CD4-positive, alpha-beta T cell treated with Interleukin-2 at 100 ng/mL for 4 hours (primary cell): ENCODE measurements at regions not wholly inside any gene's neighbourhood (a gene's known extent, or its start where the extent isn't known, plus 50 kb on each side); places are given as distances from the start of the nearest gene placed in this dataset.
"Not testable (repeated sequence)": the region's sequence is repeated elsewhere in the genome, so short reads cannot be mapped to it uniquely, and the experiment has no call there.

Experiments
- DNase-seq: peaks from one replicate; pipeline ENCODE4 v3.0.0-alpha.2; 2020; ENCODE audit warnings: low spot score

DNA sequence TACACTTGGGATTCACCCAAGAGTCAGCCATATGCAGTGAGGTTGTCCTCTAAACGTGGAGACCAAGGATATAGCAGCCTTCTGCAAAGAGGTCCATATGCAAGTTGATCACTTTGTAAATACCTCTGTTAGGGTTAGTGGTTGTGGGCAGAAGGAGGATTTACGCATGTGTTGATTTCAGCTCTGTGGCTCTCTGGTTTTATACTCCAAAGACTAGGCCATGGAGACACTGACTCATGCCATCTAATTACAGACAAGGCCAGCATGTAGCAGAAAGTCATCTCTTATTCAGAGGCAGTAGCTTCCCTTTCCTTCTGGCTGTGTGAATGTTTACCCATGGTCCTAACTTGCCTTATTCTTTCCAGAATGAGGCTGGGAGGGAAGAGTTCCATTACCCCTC is 140.9 kb upstream of the GOLGA6L4 start:
- not testable (repeated sequence) for DNase-seq

DNA sequence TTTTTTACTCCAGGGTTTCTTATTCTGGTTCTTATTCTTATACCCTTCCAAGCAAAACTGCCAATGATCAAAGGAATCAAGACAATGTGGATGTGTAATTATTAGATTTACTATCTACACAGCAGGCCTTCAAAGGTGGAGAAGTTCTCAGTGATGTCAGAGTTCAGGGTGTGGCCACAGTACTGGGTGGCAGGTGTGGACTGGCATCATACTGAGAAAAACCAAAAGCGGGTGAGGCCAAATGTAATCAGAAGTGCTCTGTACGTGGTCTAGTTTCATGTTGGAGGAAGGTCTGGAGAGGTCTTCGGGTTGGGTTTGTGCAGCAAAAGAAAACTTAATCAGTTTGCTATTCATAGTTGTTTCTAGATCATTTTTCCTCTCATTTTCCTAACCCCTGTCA is 138.5 kb upstream of the GOLGA6L4 start:
- not testable (repeated sequence) for DNase-seq

DNA sequence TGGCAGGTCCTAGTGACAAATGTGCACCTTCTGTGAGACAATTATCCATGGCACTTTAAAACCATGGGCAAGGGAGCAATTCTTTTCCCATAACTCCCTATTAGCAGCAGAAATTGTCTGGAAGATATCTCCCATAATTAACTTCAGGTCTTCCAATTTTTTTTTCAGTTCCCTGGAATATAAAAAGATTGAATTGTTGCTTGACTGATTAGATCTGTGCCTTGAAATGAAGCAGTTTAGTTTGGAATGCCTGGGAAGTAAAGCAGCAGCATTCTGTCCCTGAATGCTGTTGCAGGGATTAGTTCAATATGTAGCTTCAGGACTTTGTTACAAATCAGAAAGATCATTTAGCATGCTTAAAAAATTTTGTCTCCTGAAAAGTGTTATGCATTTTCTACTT is 137.0 kb upstream of the GOLGA6L4 start:
- DNase-seq: no peak

DNA sequence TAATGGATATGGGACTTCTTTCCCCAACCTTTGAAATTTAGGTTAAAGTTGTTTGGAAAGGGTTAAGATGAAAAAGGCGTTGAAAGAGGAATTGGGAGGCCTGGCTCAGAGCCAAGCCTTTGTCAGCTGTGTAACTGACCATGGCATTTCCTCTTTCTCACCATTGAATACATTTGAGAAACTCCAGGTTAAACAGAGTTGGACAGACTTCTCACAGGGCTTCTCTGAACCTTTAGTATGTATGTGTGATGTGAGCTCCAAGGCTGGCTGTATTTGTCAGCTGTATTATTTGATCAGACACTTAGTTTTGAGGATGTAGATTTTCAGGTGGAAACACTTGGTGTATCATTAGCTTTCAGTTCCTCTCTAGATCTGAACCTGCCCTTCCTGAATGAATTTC is 136.4 kb upstream of the GOLGA6L4 start:
- DNase-seq: no peak

DNA sequence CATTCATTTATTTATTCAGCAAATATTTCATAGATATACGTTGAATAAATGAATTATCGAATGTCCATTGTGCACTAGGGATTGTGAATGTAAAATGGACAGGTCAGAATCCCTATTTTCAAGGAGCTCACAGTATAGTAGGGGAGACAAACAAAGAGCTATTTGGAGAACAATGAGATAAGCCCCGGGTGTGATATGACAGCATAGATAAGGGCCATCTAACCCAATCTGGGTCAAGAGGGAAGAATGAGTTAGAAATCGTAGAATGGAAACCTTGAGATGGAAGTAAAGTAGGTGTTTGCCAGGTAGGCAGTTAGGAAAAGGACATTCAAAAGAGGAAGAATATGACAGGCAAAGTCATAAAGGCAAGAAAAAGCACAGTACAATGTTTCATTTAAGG is 132.2 kb upstream of the GOLGA6L4 start:
- DNase-seq: no peak

DNA sequence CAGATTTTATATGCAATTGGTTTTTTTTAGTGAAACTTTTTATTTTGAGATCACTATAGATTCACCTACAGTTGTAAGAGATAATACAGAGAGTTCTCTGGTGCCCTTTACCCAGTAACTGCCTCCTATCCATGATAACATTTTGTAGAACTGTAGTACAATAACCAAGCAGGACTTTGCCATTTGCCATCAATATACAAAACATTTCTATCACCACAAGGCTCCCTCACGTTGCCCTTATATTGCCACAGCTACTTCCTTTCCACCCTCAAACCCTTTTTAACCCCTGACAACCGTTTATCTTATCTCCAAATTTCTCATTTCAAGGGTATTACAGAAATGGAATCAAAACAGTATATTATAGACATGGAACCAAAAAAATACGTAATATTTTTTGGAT is 130.7 kb upstream of the GOLGA6L4 start:
- no peak for DNase-seq

DNA sequence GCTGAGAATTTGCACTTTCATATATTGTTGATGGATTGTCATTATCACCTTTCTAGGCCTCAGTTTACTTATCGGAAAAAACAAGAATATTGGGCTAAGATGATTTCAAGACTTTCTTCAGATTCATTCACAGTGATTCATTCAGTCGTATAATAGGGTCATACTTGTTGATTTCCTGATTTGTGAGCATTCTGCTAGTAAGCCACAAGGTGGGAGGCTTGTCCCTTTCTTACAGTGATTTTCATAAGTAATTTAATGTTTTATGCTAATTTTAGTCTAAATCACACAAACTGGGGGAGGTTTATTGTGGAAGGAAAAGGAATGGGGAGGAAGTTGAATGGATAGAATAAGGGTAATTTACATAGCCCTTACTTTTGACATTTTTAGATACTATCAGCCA is 126.8 kb upstream of the GOLGA6L4 start:
- DNase-seq: no peak

DNA sequence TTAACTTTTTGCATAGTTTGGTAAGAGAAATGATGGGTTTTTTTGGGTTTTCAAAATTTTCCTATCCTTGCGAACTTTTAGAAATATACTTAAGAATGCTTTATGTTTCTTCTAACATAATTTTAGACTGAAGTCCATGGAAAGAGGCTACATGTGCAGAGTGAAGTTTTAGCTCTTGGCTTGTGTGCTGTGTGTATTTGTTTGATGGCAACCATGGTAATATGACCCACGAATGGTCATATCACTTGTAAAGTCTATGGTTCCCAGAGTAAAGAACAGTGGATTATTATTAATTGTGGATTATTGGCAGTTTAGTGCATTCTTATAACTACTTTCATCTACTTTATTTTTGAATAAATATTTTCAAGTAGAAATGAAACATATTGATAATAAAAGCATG is 124.0 kb upstream of the GOLGA6L4 start:
- DNase-seq: no peak

DNA sequence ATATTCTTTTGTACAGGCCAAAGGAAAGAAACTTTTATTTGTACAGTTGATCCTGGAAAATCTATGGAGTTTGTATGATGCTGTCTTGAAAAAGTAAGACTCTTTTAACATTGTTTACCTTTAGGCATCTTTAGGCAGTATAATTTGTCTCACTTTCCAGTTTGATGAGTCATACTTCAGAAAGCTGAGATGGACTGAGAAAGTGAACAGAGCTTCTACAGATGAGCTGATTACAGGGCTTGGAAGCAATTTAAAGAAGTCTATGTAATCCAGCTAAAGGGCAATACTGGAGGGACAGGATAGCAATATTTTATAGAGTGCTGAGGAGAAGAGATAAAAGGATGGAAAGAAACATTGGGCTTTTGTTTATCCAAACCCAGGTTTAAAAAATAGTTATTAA is 123.5 kb upstream of the GOLGA6L4 start:
- DNase-seq: no peak

DNA sequence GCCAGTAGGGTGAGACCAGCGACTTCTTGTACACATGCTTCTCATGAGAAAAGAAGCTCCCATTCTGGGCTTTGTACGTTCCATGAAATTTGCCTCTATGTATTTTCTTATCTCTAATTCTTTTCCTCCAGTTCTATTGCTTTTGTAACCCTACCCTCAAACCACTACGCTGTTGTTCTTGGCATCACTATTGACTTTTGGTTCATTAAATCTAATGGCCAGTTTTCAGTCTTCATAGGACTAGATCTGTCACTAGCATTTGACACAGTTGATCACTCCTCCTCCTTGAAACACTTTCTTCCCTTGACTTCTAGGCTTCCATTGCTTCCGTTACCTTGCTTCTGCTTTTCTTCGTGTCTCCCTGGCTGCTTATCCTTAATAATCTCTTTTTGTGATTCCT is 121.7 kb upstream of the GOLGA6L4 start:
- DNase-seq: no peak

DNA sequence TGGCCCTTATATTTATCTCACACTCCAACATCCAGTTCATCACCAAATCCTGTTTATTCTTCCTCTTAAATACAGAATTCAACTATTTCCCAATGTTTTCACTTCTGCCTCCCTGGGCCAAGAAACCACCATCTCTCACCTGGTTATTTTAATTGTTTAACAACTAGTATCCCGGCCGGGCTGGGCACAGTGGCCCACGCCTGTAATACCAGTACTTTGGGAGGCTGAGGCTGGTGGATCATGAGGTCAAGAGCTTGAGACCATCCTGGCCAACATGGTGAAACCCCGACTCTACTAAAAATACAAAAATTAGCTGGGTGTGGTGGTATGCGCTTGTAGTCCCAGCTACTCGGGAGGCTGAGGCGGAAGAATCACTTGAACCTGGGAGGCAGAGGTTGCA is 120.9 kb upstream of the GOLGA6L4 start:
- not testable (repeated sequence) for DNase-seq

DNA sequence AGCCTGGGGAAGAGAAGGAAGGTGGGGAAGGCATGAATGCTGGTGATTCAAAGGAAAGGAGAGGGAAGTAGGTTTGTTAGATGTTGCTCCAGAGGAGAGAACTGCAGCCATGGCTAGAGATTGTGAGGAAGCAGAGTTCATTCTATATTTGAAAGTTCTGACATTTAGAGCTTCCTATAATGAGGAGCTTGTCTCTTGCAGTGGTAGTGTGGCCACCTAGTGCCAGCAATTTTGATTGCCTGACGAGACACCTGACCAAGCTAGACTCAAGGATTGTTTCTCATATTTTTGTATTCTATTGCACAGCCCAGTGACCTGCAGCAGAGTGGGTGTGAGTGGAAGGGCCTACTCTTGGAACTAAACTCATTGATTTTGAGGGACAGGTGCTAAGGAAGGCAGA is 116.2 kb upstream of the GOLGA6L4 start:
- DNase-seq: not testable (repeated sequence)

DNA sequence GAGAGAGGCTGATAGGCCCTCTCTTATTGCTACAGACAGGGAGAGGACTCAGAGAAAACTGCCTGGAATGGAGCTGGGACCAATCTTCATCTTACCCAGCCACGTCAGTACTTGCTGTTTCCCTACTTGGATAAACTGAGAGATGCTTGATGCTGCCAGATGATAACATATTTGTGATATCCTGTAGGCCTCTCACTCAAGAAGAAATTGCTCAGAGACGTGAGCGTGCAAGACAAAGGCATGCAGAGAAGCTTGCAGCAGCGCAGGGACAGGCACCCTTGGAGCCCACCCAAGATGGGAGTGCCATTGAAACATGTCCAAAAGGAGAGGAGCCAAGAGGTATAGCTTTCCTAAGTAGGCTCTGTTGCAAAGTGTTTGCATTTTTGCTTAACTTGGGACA is 114.7 kb upstream of the GOLGA6L4 start:
- not testable (repeated sequence) for DNase-seq

DNA sequence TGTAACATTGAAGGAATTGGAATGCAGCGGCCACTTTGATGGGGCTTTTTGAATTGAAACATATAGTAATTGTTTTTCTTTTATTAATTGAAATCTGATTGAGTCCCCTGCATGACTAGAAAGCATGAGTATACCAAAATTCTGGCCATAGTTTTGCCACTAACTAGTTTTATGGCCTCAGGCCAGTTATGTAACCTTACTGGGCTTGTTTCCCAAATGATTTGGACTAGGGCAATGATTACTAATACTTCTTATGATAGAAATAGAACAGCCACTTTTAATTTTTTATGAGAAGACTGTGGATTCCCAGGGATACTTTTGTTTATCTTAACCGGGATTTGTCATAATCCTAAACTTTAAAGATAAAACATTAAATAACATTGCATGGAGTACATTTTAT is 106.9 kb upstream of the GOLGA6L4 start:
- DNase-seq: not testable (repeated sequence)

DNA sequence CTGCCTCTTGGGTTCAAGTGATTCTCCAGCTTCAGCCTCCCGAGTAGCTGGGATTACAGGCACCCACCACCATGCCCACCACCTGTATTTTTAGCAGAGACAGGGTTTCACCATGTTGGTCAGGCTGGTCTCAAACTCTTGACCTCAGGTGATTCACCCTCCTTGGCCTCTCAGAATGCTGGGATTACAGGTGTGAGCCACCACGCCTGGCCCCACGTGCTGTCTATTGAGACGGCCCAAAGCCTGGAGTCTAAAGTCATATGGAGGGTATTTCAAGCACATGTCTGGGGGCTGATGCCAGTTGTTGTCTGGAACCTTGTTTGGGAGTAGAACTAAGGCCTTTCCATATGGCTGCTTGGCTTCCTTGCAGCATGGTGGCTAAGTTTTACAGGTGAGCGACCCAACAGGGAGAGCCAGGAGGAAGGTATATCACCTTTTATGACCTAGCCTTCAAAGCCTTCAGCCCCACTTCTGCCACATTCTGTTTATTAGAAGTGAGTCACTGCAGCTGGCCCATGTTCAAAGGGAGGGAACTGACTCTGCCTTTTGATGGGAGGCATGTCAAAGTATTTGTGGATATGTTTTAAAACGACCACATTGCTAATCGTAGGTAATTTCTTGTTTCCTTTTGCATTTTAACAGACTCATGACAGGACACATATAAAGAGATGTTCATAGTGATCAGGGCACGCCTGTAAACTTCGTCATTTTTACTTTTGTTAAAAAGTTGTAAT is 105.3 kb upstream of the GOLGA6L4 start:
- DNase-seq: not testable (repeated sequence)

DNA sequence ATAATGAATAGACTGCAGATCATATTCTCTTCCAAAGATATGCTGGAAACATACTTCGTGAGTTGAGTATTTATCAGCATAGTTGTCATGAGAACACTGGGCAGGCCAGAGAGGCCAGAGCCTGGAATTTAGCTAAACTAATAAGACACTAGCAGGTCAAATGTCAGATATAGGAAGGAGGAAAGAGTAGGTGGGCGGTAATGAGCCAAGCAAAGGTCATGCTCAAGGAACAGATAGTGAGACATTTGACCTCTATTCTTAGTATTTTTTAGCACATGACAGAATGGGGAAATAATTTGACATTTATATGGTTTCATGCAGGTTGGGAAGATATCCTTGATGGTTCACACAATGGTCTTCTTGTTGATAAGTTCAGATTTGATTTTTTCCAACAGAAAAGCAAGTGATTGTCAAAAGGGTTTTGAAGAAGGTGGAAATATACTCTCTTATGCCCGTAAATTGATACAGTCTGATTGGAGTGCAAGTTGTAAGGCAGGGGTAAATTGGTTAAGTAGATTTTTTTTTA is 99.6 kb upstream of the GOLGA6L4 start:
- DNase-seq: not testable (repeated sequence)

DNA sequence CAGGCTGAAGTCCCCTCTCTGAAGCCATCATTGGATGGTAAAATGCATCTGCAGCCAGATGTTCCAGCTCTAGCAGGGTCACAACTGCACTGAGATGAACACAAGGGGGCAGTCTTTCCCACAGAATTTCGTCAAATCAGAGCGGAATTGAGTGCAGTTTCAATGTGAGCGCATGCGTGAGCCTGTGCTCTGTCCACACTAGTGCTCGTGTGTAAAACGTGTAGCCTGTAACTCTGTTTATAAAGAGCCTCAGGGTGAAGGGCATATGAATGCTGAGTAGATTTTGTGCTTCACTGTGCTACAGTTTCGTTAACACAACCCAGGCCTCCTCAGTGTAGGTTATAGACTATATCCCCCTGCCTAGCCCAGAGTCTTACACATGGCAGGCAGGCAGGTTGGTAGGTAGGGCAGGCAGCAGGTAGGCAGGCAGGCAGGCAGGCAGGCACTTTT is 92.7 kb upstream of the GOLGA6L4 start:
- DNase-seq: peak; percentile 82

DNA sequence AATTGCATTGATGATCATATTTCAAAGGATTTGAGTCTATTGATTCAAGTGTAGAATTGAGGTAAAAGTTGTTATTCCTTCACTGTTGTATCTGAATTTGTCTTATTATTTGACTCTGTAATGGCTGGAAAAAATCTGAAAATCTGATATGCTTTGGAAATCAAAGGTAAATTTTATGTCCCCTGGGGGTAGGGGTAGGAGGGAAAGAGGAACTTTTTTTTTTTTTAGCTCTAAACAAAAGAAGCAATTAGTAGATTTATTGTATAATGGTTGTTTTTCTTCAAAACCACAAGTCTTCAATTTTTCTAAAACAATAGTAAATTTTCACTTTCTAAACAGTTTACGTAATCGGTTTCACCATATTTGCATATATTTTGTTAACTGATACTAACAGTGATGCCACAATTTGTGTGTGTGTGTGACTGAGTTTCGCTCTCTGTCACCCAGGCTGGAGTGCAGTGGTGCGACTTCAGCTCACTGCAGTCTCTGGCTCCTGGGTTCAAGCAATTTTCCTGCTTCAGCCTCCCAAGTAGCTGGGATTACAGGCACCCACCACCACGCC is 91.7 kb upstream of the GOLGA6L4 start:
- no peak for DNase-seq

DNA sequence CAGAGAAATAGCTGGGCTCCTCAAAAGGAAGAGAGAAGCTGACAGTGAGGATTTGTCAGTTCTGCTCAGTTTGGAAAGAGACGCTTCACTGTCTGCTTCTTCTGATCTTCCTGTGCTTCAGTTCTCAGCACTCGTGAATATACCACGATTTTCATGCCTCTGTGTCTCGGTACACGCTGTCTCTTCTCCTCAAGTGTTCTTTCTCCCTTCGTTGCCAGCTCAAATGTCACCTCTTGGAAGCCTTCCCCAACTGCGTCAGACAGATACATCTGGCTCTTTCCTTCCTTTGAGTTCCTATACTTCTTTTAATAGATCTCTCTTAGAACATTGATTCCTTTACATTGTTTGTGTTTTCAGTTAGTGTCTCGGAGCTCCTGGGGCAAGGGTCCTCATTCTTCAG is 90.6 kb upstream of the GOLGA6L4 start:
- DNase-seq: not testable (repeated sequence)

DNA sequence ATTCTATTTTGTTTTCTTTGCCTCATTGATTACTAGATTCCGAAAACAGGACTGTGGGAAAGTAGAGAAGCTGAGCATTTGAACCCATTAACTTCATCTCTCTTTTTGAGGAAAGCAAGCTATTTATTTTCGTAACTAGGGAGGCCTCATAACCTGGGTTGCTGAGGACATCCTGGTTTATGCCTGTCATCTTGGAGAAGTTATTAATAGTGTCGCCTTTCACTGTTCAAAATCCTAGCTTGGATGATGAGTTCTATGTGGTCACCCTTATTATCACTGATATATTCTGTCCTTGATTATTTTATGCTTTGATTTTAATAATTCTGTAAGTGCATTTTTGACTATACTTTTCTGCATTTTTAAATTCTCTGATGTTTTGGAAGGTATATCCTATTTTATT is 89.3 kb upstream of the GOLGA6L4 start:
- not testable (repeated sequence) for DNase-seq

DNA sequence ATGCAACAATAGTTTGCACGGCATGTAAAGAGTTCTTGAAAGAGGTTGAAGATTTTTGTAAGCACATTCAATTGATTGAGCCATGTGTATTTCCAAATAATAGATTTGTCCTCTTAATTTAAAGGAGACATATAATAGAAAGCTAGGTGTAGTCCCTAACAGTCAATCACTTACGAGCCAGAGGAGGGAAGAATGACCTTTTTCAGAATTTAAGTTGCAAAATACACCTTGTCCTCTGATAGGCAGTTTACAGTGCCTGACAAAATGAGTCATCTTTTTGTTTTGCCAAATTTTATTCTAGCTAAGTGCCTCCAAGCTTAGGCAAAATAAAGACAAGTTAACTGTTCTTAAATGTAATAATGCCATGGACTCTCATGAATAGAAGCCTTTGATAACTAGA is 88.3 kb upstream of the GOLGA6L4 start:
- DNase-seq: not testable (repeated sequence)

DNA sequence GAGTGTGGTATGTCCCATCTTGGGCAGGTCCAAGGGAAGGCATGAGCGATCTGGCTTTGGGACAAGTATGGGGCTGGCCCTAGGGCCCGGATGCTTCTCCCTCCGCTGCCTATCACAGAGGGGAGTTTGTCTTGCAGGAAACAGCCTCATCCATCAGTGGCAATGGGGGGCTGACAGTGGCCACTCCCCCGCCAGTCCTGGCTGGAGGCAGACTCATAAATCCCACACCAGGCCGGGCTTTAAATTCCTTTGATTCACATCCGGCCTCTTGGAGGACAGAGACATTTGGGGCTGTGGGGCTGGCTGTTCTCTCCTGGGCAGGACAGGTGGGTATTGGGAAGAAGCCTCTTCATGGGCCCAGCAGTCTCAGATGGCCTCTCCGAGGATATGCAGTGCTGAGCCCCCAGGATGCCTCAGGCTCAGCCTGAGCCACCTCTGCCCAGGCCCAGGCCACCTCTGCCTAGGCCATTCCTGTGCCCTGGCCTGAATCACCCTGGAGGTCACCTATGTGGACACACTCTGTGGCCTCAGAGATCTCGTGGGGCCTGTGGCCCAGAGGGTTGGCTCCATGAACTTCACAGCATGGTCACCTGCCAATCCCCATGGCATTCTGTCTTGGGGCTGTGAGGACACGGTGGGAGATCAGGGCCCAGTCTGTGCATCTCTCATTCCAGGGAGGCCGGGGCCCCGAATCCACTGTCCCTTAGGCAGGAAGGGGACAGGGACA is 84.2 kb upstream of the GOLGA6L4 start:
- no peak for DNase-seq

DNA sequence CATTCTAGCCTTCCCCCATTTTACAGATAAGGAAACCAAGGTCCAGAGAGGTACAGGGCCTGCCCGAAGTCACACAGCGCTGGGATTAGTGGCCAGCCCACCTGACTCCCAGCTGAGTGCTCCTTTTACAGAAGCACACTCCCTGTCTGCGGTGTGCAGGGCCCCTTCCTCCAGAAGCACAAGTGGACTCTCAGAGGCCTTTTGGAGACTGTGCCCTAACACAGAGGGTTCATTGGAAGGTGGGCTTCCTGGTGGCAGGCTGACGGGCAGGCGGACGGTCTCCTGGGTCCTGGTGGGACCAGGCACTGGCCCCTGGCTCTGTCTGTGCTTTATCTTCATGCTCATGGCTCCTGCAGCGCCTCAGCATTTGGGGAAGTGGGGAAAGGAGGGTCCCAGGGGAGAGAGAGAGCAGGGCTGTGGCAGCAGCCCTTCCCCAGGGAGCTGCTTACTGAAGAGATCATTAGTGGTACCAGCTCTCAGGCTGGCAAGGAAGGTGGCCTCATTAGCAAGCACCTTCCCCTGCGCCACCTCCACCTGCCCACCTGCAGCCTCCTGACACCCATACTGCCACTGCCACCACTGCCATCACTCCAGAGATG is 83.1 kb upstream of the GOLGA6L4 start:
- not testable (repeated sequence) for DNase-seq
